IMR-90 (cell line): ENCODE measurements at regions not wholly inside any gene's neighbourhood (a gene's known extent, or its start where the extent isn't known, plus 50 kb on each side); places are given as distances from the start of the nearest gene placed in this dataset.

Experiments
- ATAC-seq: fragments of 200-7000 bp; cut with Tn5 transposase; 2 replicates; pipeline ENCODE4 v1.9.1; 2020; ENCODE audit warnings: low read depth, mild to moderate bottlenecking, moderate library complexity
- BruUV-seq: library from RNA; stranded (reverse); fragments of 400-500 nt; replicated peaks from 2 replicates; lab custom pipeline; 2021; lab: Mats Ljungman, UMichigan
- CTCF ChIA-PET: fragments of 300-600 bp; formaldehyde crosslinking; extraction: SDS; loops from one replicate; lab custom pipeline; 2021; ENCODE audit warnings: antibody characterized with exemption; lab: Yijun Ruan, JAX
- POLR2A ChIA-PET: fragments of 300-600 bp; sonication (Branson Sonifier 250); formaldehyde crosslinking; loops from one replicate; lab custom pipeline; 2022; ENCODE audit warnings: antibody characterized with exemption; ENCODE audit not compliant: unreplicated experiment; lab: Charles Lee
- DNase-seq: peaks from one replicate; pipeline ENCODE4 v3.0.0; 2013
- H2AFZ ChIP-seq: replicated peaks from 2 replicates; pipeline ENCODE3; 2013; ENCODE audit warnings: low read length, mild to moderate bottlenecking; ENCODE audit not compliant: poor library complexity
- H2AK5ac ChIP-seq: 2 replicates; pipeline ENCODE4 v1.6.1; 2013; ENCODE audit warnings: low read depth, low read length, inconsistent platforms
- H2AK9ac ChIP-seq: replicated peaks from 2 replicates; pipeline ENCODE3; 2013; ENCODE audit warnings: mild to moderate bottlenecking, low read depth, low read length, moderate library complexity; ENCODE audit not compliant: poor library complexity
- H2BK120ac ChIP-seq: 2 replicates; pipeline ENCODE4 v1.6.1; 2013; ENCODE audit warnings: low read depth, low read length, inconsistent platforms
- H2BK15ac ChIP-seq: 3 replicates; pipeline ENCODE4 v1.6.1; 2013; ENCODE audit warnings: low read depth, low read length, inconsistent platforms
- H2BK20ac ChIP-seq: 2 replicates; pipeline ENCODE4 v1.6.1; 2013; ENCODE audit warnings: low read depth, mild to moderate bottlenecking, inconsistent platforms, low read length, moderate library complexity
- H2BK5ac ChIP-seq: 2 replicates; pipeline ENCODE4 v1.6.1; 2013; ENCODE audit warnings: mild to moderate bottlenecking, low read depth, low read length, inconsistent platforms; ENCODE audit not compliant: poor library complexity, severe bottlenecking
- H3K14ac ChIP-seq: replicated peaks from 2 replicates; pipeline ENCODE4 v1.6.1; 2013; ENCODE audit warnings: low read depth, low read length, inconsistent platforms
- H3K18ac ChIP-seq: 2 replicates; pipeline ENCODE4 v1.6.1; 2013; ENCODE audit warnings: low read depth, low read length, control low read depth
- H3K23ac ChIP-seq: 2 replicates; pipeline ENCODE4 v1.6.1; 2013; ENCODE audit warnings: low read depth, low read length, inconsistent platforms
- H3K27ac ChIP-seq: 2 replicates; pipeline ENCODE4 v1.5.1; 2013; ENCODE audit warnings: mild to moderate bottlenecking, control low read depth, low read length; ENCODE audit not compliant: insufficient read depth
- H3K27me3 ChIP-seq: 2 replicates; pipeline ENCODE4 v1.6.1; 2013; ENCODE audit warnings: low read length; ENCODE audit not compliant: control insufficient read depth, insufficient read depth
- H3K36me3 ChIP-seq: 2 replicates; pipeline ENCODE4 v1.6.1; 2013; ENCODE audit warnings: low read length, mixed read lengths; ENCODE audit not compliant: control insufficient read depth, insufficient read depth
- H3K4ac ChIP-seq: 2 replicates; pipeline ENCODE4 v1.6.1; 2013; ENCODE audit warnings: low read depth, low read length, inconsistent platforms
- H3K4me1 ChIP-seq: 2 replicates; pipeline ENCODE4 v1.6.1; 2013; ENCODE audit warnings: low read length, mixed read lengths; ENCODE audit not compliant: control insufficient read depth, insufficient read depth
- H3K4me2 ChIP-seq: 2 replicates; pipeline ENCODE4 v1.6.1; 2013; ENCODE audit warnings: low read depth, mild to moderate bottlenecking, control low read depth, low read length, moderate library complexity
- H3K4me3 ChIP-seq: 2 replicates; pipeline ENCODE4 v1.5.1; 2013; ENCODE audit warnings: low read depth, mild to moderate bottlenecking, control low read depth, low read length, moderate library complexity; ENCODE audit not compliant: insufficient read depth
- H3K56ac ChIP-seq: 2 replicates; pipeline ENCODE4 v1.6.1; 2013; ENCODE audit warnings: low read length, inconsistent platforms; ENCODE audit not compliant: insufficient read depth; ENCODE audit errors: extremely low read depth
- H3K79me1 ChIP-seq, 2 experiments: 2 replicates each; pipeline ENCODE4 v1.6.1; 2013; ENCODE audit warnings: low read length in 2 of 2, inconsistent platforms in 1 of 2, low read depth in 1 of 2
- H3K9ac ChIP-seq: 2 replicates; pipeline ENCODE4 v1.6.1; 2013; ENCODE audit warnings: low read depth, low read length, control low read depth
- H3K9me1 ChIP-seq: 2 replicates; pipeline ENCODE4 v1.6.1; 2013; ENCODE audit warnings: low read length, inconsistent platforms; ENCODE audit not compliant: insufficient read depth
- H3K9me3 ChIP-seq: 2 replicates; pipeline ENCODE4 v1.6.1; 2013; ENCODE audit warnings: low read length; ENCODE audit not compliant: control insufficient read depth, insufficient read depth
- H4K20me1 ChIP-seq: 2 replicates; pipeline ENCODE4 v1.6.1; 2013; ENCODE audit warnings: low read length, inconsistent platforms; ENCODE audit not compliant: insufficient read depth
- H4K5ac ChIP-seq: 2 replicates; pipeline ENCODE4 v1.6.1; 2013; ENCODE audit warnings: mild to moderate bottlenecking, low read depth, low read length, control low read depth
- H4K8ac ChIP-seq, 2 experiments: 2 replicates each; pipeline ENCODE4 v1.6.1; 2013; ENCODE audit warnings: low read depth in 2 of 2, low read length in 2 of 2, control low read depth in 1 of 2, inconsistent platforms in 1 of 2
- H4K91ac ChIP-seq: 2 replicates; pipeline ENCODE4 v1.6.1; 2013; ENCODE audit warnings: low read depth, low read length, inconsistent platforms; ENCODE audit not compliant: insufficient read depth
- BHLHE40 ChIP-seq: fragments of 150-350 bp; IDR thresholded peaks from 2 replicates; pipeline ENCODE4 v1.6.1; 2016; ENCODE audit warnings: mild to moderate bottlenecking, low read depth, low read length
- CEBPB ChIP-seq: IDR thresholded peaks from 2 replicates; pipeline ENCODE4 v1.6.1; 2012; ENCODE audit warnings: low read depth, low read length, improper control_type of control experiment
- CHD1 ChIP-seq: IDR thresholded peaks from 2 replicates; pipeline ENCODE4 v1.6.1; 2012; ENCODE audit warnings: low read depth, low read length, improper control_type of control experiment
- CTCF ChIP-seq: conservative IDR thresholded peaks from 2 replicates; pipeline ENCODE4 v1.5.1; 2012; ENCODE audit warnings: mild to moderate bottlenecking, low read depth, low read length, improper control_type of control experiment
- ELK1 ChIP-seq: fragments of 150-350 bp; IDR thresholded peaks from 2 replicates; pipeline ENCODE4 v1.6.1; 2016; ENCODE audit warnings: low read depth, mild to moderate bottlenecking, low read length, moderate library complexity, borderline replicate concordance
- FOS ChIP-seq: fragments of 150-350 bp; IDR thresholded peaks from 2 replicates; pipeline ENCODE4 v1.6.1; 2016; ENCODE audit warnings: low read depth, low read length
- MAFK ChIP-seq: IDR thresholded peaks from 2 replicates; pipeline ENCODE4 v1.6.1; 2012; ENCODE audit warnings: low read depth, low read length, improper control_type of control experiment
- MAZ ChIP-seq: IDR thresholded peaks from 2 replicates; pipeline ENCODE4 v1.6.1; 2012; ENCODE audit warnings: low read depth, mild to moderate bottlenecking, low read length, improper control_type of control experiment, moderate library complexity, borderline replicate concordance
- MXI1 ChIP-seq: IDR thresholded peaks from 2 replicates; pipeline ENCODE4 v1.6.1; 2012; ENCODE audit warnings: low read depth, mild to moderate bottlenecking, low read length, moderate library complexity, borderline replicate concordance
- NFE2L2 ChIP-seq: fragments of 150-350 bp; IDR thresholded peaks from 2 replicates; pipeline ENCODE4 v1.6.1; 2016; ENCODE audit warnings: low read depth, mild to moderate bottlenecking, low read length
- POLR2A ChIP-seq: IDR thresholded peaks from 2 replicates; pipeline ENCODE4 v1.6.1; 2012; ENCODE audit warnings: mild to moderate bottlenecking, low read depth, low read length
- RAD21 ChIP-seq: IDR thresholded peaks from 2 replicates; pipeline ENCODE4 v1.6.1; 2012; ENCODE audit warnings: low read length, improper control_type of control experiment
- RCOR1 ChIP-seq: IDR thresholded peaks from 2 replicates; pipeline ENCODE4 v1.6.1; 2012; ENCODE audit warnings: mild to moderate bottlenecking, low read length, improper control_type of control experiment; ENCODE audit not compliant: insufficient replicate concordance
- RFX5 ChIP-seq: IDR thresholded peaks from 2 replicates; pipeline ENCODE4 v1.8.0; 2012; ENCODE audit warnings: low read depth, mild to moderate bottlenecking, low read length, moderate library complexity
- SMC3 ChIP-seq: fragments of 150-350 bp; IDR thresholded peaks from 2 replicates; pipeline ENCODE4 v1.6.1; 2016; ENCODE audit warnings: low read depth, mild to moderate bottlenecking, antibody characterized with exemption, low read length, moderate library complexity
- USF2 ChIP-seq: fragments of 150-350 bp; IDR thresholded peaks from 2 replicates; pipeline ENCODE4 v1.6.1; 2017; ENCODE audit warnings: mild to moderate bottlenecking, antibody characterized with exemption, low read length, low read depth
- WGBS, 2 experiments: methylation state at CpG; one replicate each; pipeline versions ENCODE4 v1.1.5 to v1.1.7; 2013; ENCODE audit warnings: missing lambda C conversion rate in 2 of 2; ENCODE audit not compliant: insufficient read length in 1 of 2; ENCODE audit errors: extremely low coverage in 2 of 2; 5-methylcytosine and 5-hydroxymethylcytosine counted together
- dilution Hi-C: fragments of 300-500 bp; cut with HindIII; formaldehyde crosslinking; loops from one replicate; pipeline ENCODE4 v1.14.3; 2018; ENCODE audit warnings: low sequenced_read_pairs; ENCODE audit not compliant: unreplicated experiment
- in situ Hi-C: fragments of 300-500 bp; cut with MboI; formaldehyde crosslinking; loops from 3 replicates; pipeline ENCODE4 v1.14.3; 2019; ENCODE audit warnings: low sequenced_read_pairs, inconsistent platforms, mixed read lengths
- intact Hi-C: fragments of 100-400 bp; cut with micrococcal nuclease; formaldehyde crosslinking; loops from 2 replicates; pipeline ENCODE4 v1.10.0; 2022

GRCh38 chr2:118464046-118464445 is 375.8 kb downstream of the INSIG2 start:
- Histone ChIP-seq H3K23ac (no peak overlapping the region), H4K91ac (no peak overlapping the region), H4K5ac (no peak overlapping the region), H2BK5ac (no peak overlapping the region), H4K8ac (no peak overlapping the region), H3K9ac (no peak overlapping the region), H2BK20ac (no peak overlapping the region), H2BK15ac (no peak overlapping the region), H3K27ac (no peak overlapping the region), H3K4ac (no peak overlapping the region), H3K27me3 (no peaks in the 10 kb centered on the region), H3K4me3 (no peak overlapping the region), H2AFZ (no peak overlapping the region), H3K36me3 (no peaks in the 10 kb centered on the region), H2AK5ac (no peak overlapping the region), H3K14ac (no peak overlapping the region), H2BK120ac (no peak overlapping the region), H3K9me1 (no peaks in the 10 kb centered on the region), H3K18ac (no peak overlapping the region), H3K79me1 (no peaks in the 10 kb centered on the region), H3K4me2 (no peak overlapping the region), H4K20me1 (no peaks in the 10 kb centered on the region), H3K4me1 (no peaks in the 10 kb centered on the region), H3K56ac (no peak overlapping the region), H2AK9ac (no peak overlapping the region), H3K9me3 (no peaks in the 10 kb centered on the region)
- CTCF ChIA-PET: no interaction called here
- in situ Hi-C loops: no loop called here
- DNase-seq (no peak), ATAC-seq (no peak)
- no TSS peak for BruUV-seq
- intact Hi-C loops: no loop called here
- TF ChIP-seq SMC3 (no peak), POLR2A (no peak), MXI1 (no peak), CEBPB (no peak), ELK1 (no peak), RAD21 (no peak), RCOR1 (no peak), CTCF (no peak), BHLHE40 (no peak), FOS (no peak), MAZ (no peak), NFE2L2 (no peak), USF2 (no peak), MAFK (no peak), RFX5 (no peak), CHD1 (no peak)
- POLR2A ChIA-PET: no interaction called here
- no CpG with 5 or more reads among the region's 3 CpGs for WGBS, 2 experiments
- dilution Hi-C loops: no loop called here
